HG03521 (cell line): ENCODE measurements at regions not wholly inside any gene's neighbourhood (a gene's known extent, or its start where the extent isn't known, plus 50 kb on each side); places are given as distances from the start of the nearest gene placed in this dataset.

Experiments
- ATAC-seq: cut with Tn5 transposase; IDR thresholded peaks from one replicate; pipeline ENCODE4 v1.9.1; 2021; ENCODE audit warnings: mild to moderate bottlenecking, moderate library complexity; ENCODE audit not compliant: unreplicated experiment

GRCh38 chr18:78698914-78699313, 280.7 kb upstream of the SALL3 start:
- ATAC-seq: no peak

- no peak for ATAC-seq
Observed at GRCh38 chr18:78699499-78699898, 280.1 kb upstream of the SALL3 start.

DNA sequence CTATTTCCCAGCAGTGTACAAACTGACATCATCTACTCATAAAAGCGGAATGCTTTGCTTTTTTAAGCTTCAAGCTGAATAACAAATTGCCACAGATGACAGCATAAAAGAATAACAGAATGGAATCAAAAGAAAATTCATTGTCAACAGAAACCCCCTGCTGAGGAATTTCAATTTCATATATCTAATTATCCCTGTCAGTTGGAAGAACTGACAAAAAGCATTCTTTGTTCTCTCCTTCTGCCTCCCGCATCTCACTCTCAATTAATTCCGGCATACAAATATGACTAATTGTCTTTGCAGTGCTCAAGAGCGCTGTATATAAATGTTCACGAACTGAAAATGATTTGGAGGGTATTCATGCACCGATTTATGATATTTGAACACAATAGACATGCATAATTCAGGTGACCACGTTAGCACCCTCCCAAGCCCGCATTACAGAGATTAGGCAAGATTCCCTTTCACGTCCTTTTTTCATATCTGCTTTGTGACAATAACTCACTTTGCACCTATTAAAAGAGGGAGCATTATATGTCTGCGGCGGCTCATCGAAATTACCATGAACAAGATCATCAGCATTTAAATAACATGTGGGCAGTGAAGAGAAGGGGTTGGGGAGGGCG, 277.7 kb upstream of the SALL3 start:
- ATAC-seq: no peak

GRCh38 chr18:78703291-78703690, 276.3 kb upstream of the SALL3 start:
- no peak for ATAC-seq

GRCh38 chr18:78704971-78705461, 274.6 kb upstream of the SALL3 start:
- ATAC-seq: no peak

- no peak for ATAC-seq
Observed at GRCh38 chr18:78709261-78709809, 270.3 kb upstream of the SALL3 start.

GRCh38 chr18:78711316-78711715, 268.3 kb upstream of the SALL3 start:
- ATAC-seq: no peak

DNA sequence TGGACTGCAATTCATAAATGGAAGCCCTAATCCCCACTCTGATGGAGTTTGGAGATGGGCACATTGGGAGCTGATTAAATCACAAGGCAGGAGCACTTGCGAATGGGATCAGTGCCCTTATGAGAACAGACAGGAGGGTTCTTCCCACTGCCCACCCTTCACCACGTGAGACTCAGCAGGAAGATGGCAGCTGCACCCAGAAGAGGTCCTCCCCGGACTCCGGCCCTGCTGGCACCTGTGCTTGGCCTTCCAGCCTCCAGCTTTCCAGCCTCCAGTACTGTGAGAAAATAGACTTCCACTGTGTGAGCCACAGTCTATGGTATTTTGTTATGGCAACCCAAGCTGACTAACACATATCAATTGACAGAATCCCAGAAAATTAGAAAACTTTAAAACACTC, 267.6 kb upstream of the SALL3 start:
- ATAC-seq: no peak

GRCh38 chr18:78713069-78713468, 266.5 kb upstream of the SALL3 start:
- ATAC-seq: no peak

DNA sequence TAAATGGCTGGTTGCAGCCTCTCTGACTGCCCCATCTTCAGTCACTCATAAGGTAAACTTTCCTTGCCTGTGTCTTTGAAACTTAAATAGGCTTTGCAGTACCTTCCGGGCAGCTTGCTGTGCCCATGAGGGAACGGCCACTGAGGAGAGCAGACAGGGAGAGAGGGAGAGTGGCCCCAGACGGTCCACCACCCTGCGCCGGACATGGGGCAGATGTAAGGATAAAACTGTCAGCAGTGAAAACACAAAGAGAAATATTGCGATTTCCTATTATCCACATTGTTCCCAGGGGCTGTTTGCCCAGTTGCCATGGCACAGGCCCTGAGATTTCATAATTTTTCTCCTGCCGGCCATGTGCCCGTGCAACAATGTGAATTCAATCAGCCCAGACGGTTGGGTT, 265.9 kb upstream of the SALL3 start:
- ATAC-seq: no peak

GRCh38 chr18:78716022-78716421, 263.6 kb upstream of the SALL3 start:
- ATAC-seq: no peak

- ATAC-seq: no peak
Observed at GRCh38 chr18:78716581-78716980, 263.0 kb upstream of the SALL3 start.

DNA sequence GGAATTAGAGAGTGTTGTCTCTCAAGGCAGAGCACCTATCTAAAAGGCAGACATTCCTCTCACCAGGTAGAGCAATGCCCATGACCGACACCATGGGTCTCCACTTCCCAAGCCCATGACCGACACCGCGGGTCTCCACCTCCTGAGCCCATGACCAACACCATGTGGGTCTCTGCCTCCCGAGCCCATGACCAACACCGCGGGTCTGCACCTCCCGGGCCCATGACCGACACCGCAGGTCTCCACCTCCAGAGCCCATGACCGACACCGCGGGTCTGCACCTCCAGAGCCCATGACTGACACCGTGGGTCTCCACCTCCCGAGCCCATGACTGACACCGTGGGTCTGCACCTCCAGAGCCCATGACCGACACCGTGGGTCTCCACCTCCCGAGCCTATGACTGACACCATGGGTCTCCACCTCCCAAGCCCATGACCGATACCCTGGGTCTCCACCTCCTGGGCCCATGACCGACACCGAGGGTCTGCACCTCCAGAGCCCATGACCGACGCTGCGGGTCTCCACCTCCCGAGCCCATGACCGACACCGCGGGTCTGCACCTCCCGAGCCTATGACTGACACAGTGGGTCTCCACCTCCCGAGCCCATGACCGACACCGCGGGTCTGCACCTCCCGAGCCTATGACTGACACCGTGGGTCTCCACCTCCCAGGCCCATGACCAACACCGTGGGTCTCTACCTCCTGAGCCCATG, 262.4 kb upstream of the SALL3 start:
- ATAC-seq: no peak

- ATAC-seq: no peak
Observed at GRCh38 chr18:78717766-78718150, 261.9 kb upstream of the SALL3 start.

DNA sequence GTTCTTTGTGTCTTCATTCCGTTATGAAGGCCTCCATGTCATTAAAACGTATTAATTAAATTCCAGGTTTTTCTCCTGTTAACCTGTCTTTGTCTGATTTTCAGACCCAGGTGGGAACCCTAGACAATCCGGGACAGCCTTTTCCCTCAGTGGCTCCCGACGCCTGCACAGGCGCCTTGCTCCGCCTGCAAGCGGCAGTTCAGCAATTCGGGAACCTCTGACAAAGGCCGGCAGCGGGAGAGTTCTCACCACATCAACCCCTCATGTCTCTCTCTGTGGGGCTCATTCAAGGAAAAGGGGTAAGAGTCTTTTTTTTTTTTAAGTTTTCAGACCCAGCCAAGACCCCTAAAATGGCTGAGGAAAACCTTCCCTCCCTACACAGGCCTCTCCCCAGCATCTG, 259.8 kb upstream of the SALL3 start:
- ATAC-seq: no peak

DNA sequence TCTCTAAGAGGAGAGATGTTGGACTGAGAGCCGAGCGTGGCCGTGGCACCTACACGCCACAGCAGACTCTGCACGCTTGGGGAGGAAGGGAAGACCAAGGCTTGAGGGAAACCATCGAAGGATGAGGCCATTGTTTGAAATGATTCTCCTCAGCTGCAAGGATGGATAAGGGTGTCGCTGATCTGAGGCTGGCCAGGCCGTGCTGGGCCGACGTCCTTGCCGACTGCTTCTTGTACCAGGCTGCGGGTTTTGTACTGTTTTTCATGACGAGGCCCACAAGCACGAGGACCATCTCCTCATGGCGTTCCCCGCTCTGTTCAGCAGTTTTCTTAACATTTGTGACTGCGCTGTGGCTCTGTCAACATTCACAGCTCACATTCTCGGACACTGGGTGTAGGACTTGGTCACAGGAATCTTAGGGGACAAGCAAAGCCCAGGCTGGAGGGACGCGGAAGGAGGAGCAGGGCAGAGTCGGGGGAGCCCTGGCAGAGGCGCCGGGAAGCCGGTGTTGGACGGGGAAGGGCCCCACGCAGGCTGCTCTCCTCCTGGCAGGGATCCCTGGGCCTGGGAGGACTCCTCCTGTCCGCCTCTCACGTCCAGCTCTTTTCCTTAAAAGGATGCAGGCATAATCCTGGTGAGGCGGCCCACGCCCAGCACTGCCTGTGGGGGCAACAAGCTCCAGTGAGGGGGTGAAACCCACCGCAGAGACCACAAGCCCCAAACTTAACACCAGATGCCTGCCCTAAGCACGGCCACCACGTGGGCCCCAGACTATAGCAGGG, 259.0 kb upstream of the SALL3 start:
- no peak for ATAC-seq

- no peak for ATAC-seq
Observed at GRCh38 chr18:78721238-78721875, 258.3 kb upstream of the SALL3 start.

DNA sequence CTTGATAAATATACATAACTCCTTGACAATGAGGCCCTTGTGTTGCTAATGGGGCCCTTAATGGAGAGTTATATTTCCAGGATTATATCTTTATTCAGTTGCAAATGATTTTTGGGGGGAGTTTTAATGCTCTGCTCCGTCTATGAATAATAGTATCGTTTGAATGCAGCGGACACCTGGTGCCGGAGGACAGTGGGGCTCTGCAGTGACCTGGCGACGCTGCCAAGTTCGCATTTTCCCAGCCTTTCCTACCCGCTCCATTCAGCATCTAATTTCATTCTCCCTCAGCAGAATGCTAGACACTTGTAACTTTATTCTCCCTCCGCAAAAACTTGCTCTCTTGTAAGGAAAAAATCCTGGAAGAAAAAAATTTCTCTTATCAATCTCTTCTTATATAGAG, 257.6 kb upstream of the SALL3 start:
- ATAC-seq: no peak

- ATAC-seq: no peak
Observed at GRCh38 chr18:78722386-78722785, 257.2 kb upstream of the SALL3 start.

DNA sequence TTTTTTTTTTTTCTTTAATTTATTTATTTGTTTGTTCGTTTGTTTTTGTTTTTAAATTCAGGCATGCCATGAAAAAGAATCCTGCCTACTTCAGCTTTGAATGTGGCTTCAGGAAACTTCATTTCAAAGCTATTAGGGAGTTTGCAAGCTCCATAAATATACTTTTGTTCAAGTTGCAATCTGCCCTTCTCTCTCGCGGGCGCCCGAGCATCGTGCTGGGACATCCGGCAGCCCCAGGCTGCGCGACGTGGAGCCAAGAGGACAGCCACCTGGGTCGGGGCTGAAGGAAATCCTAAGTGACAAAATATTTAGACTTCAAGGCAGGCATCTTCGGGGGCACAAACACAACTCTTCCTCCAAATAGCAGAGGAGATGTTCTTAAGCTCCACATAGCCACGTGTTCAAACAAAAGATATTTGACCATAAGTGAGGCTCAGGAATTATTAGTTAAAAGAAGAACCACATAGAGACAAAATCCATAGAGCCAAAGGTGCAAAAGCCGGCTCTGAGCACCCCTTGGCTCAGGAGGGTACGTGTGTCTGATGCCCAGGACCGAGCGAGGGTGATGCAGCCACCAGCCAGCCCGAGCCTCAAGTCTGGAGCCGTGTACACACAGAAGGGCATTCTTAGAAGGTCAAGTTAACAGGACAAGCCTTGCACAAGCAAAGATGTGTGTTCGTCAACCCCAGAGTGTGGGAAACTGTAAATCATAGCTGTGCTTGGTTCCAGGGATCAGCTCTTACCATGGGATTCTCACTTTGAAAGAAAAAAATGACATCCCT, 256.5 kb upstream of the SALL3 start:
- ATAC-seq: no peak
